NCI-H82 treated with DMSO at 0.1 percent for 48 hours (cell line): ENCODE measurements at regions not wholly inside any gene's neighbourhood (a gene's known extent, or its start where the extent isn't known, plus 50 kb on each side); places are given as distances from the start of the nearest gene placed in this dataset.

ENCODE experiments used
- DNase-seq: peaks from one replicate; lab custom pipeline; 2025; ENCODE audit not compliant: unreplicated experiment; lab: John Stamatoyannopoulos, UW

DNA sequence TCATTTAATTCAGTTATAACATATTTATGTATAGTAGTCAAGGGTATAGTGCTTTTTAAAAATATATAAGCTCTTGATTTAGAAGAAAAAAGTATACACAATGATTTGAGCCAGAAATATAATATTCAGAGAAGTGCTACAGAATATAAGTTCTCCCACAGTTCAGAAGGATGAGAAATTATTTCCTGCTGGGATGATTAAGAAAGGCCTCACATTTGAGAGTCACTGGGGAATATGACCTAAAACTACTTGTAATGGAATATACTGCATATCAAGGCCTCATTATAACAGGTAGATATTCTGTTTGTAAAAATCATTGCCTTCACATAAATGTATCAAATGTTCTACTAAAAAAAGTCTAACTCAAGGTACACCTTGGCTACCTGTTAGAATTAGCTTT lies 203.5 kb downstream of the MBD2 start:
- DNase-seq: no peak

DNA sequence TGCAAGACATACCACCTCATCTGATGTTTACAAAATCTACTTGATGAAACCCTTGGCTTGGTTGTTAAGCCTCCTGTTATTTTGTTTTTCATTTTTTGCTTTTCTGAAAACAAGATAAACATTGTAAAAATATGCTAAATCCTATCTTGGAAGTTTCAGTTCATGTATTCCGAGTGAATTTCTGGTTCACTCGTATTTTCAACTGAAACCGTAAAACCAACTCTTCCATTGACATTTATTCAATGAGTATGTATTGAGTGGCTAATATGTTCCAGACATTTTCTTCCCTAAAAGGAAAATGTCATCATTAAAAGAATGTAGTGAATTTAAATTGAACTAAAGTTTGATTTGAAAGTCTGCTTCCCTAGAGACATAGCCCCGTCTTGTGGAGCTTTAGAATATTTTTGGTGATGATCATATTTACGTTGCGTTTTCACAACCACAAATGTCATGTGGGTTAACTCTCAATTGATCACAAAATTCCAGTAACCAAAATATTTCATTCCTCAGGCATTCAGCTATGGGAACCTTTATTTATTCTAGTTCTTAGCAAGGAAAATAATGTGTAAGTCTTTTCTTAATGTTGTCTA lies 204.2 kb downstream of the MBD2 start:
- DNase-seq: no peak

DNA sequence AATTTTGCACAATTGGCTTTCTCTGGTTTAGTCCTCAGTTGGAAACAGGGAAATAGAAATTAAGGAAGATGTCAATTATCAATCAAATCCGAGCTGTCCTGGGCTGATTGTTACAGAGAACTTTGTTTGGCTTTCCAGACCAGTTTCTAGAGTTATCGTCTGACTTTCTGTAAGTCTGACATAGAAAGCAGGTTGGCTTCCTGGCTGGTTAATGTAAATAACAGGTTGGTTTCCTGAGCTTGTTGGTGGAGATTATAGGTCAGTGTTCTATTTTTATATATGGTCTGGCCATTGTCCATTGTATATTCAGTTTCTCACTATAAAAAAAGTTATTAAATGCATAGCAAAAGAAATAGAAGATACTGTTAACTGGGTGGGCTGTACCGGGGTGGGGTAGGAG lies 204.8 kb downstream of the MBD2 start:
- no peak for DNase-seq

DNA sequence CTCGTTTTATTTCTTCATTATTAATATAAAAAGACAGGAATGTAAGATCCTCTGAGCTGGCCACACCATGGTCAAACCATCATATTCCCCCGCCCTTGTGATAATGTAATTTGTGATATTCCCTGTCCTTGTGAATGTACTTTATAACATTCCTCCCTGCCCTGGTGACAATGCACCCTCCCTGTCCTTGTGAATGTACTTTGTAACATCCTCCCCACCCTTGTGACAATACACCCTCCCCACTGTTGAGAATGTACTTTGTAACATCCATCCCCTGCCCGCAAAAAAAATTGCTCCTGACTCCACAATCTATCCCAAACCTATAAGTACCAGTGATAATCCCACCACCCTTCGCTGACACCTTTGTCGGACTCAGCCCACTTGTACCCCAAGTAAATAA lies 211.0 kb downstream of the MBD2 start:
- DNase-seq: no peak

DNA sequence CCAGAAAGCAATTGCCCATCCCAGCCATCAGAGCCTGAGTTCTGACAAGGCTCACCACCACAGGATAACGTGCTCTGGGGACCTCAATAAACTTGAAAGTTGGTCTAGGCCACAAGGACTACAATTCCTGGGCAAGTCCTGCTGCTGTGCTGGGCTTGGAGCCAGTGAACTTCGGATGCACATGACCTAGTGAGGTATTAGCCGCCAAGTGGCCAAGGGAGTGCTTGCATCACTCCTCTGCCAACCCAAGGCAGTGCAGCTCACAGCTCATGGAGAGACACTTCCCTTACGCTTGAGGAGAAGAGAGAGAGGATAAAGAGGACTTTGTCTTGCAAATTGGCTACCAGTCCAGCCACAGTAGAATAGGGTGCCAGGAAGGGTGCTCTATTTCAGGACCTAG lies 219.6 kb downstream of the MBD2 start:
- no peak for DNase-seq

DNA sequence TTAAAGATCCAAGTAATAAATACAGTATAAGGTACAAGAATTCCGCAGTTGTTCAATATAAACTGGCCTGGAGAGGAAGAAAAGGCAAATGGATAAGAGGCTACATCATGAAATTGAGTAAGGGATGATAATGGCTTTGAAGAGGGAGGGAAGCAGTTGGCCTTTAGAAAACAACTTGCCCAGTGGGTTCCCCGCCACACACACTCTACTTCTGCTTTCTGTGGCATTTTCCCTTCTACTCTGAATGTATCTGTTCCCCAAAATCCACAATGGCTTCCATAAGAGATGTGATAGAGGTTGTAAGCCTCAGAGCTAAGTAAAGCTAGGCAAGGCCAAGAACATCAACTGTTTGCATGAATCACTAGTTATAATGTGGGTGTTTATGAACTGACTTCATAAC lies 221.3 kb downstream of the MBD2 start:
- no peak for DNase-seq

DNA sequence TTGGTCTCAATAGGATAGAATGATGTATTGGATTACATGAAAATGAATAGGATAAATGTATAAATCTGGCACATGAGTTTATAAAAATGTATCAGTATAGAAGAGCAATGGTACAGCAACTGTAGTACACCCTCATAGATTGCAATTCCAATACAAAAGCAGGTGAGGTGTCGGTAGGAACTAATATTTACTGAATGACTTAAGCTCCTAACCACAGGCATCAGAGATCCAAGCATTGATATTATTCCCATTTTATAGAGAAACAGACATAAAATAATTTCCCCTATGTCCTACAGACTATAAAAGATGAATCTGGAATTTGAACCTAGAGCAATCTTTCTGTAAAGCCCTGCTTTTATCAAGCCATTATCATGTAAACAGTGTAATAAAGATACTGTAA lies 227.4 kb downstream of the MBD2 start:
- DNase-seq: no peak

DNA sequence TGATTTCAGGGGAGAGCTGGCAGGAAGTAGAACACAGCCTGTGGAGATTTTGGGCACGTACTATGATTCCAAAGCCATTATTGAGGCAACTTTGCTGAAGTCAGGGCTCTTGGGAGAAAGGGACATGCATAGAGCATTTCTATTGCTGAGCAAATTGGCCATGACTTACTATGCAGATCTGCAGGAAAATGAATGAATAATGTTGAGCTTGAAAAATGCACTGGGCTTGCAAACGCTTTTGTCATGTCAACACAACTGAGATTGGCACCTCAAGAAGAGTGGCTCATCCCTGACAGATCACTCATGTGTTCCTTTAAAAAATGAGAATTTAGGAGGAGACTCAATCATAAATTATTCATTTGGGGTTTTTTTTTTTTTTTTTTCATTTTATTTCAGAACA lies 230.5 kb downstream of the MBD2 start:
- DNase-seq: no peak

DNA sequence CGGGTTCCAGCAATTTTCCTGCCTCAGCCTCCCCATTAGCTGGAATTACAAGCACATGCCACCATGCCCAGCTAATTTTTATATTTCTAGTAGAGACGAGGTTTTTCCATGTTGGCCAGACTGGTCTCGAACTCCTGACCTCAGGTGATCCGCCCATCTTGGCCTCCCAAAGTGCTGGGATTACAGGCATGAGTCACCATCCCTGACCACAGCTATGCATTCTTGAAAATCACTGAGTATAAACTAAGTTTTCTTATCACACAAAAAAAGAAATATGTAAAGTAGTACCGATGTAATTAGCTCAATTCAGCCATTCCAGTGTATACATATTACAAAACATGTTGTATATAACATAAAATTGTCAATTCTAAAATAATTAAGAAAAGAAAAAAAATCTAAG lies 232.7 kb downstream of the MBD2 start:
- DNase-seq: no peak

DNA sequence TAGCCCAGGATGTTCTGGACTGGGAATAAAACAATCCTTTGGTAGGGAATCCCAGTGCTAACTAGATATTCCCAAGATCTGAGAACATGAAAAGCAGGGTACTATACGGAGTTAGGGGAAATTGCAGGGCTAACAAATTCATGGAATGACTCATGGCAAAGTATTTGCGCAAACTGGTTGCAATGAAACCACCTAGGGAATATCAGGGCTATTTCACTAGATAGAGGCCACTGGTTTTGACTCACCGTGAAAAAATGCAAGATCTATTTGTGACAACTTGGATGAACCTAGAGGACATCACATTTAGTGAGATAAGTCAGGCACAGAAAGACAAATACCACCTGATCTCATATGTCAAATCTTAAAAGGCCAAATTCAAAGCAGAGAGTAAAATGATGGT lies 233.3 kb downstream of the MBD2 start:
- no peak for DNase-seq

DNA sequence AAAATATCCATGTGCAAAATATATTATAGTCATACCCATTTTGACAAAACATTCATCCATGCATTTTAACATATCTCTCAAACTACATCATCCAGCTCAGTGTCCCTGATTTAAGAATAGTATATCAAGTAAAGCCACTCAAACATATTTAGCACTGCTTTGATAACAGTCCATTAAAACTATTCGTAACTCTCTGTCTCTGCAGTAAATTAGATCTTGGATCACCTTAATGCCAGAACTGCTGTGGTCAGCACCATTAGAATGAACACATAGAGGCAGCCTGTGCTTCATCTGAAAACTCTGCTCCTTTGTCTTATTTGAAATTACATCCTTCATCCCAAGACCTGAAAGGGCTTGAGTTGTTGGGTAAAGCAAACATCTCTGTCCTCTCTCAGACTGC lies 234.0 kb downstream of the MBD2 start:
- DNase-seq: no peak

DNA sequence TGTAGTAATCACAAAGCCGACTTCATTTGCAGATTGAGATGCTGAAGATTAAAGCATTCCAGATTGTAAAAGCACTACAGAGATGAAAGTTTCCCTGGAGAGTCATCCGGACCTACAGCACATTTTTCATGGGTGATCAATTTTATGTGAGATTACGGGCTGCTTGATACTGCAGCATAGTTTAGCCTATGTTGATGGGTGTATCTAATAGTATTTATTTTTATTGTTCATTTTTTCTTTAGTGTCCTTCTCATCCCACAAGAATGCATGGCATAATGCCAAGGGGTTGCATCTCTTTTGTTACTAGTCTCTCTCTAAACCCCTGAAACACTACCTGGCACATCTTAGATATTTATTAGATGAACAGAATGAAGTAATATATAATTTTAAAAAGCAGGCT lies 240.4 kb downstream of the MBD2 start:
- no peak for DNase-seq

DNA sequence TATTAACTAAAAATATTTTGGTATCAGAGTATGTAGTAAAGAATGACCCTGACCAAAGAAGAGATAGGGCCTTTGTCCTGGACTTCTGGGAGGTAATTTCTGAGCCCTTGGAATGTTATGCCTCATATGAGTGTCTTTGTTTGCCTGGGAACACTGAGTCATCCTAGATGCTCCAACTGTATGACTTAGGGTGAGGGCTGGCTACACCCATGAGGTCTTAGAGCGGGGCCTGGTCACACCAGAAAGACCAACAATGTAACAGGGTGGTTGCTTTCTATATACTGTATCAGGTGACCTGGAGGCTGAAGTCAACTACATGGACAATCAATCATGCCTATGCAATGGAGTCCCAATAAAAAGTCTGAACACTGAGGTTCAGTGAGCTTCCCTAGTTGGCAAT lies 253.1 kb downstream of the MBD2 start:
- no peak for DNase-seq

DNA sequence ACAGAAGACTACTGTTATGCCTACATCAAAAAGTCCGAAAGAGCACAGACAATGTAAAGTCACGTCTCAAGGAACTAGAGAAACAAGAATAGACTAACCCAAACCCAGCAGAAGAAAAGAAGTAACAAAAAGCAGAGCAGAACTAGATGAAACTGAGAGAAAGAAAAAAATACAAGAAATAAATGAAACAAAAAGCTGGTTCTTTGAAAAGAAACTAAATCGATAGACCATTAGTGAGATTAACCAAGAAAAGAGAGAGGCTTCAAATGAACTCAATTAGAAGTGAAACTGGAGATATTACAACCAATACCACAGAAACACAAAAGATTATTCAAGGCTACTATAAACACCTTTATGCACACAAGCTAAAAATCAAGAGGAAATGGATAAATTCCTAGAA lies 271.8 kb downstream of the MBD2 start:
- DNase-seq: no peak

DNA sequence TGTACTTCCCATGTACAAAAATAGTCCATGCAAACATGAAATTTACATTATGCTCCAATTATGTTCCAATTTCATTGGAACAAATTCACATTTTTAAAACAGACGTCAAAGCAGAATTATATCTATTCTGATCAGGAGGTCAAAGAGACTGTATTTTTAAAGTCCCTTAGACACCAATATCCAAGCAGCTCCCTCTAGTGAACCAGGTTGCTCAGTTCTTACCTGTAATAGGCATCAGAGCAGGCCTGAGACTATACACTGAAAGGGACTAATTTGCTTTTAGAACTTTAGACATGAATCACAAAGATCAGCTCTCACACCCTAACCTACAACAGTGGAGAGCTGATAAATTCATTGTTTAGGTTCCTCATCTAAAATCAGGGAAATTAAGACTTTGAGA lies 273.9 kb downstream of the MBD2 start:
- no peak for DNase-seq

DNA sequence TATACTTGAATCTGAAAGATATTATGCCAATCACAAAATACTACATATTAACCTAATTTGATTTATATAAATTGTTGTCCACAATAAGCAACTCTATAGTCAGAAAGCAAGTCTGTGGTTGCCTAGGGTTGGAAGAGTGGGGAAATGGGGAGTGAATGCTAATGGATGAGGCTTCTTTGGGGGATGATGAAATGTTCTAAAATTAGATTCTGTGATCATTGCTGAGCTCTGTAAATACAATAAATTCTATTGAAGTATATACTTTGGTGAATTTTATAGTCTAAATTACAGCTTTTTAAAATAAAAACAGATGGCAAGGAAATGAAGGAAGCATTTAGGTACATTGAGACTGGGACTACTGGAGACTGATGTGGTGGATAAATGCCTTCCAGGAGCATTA lies 275.5 kb downstream of the MBD2 start:
- no peak for DNase-seq

DNA sequence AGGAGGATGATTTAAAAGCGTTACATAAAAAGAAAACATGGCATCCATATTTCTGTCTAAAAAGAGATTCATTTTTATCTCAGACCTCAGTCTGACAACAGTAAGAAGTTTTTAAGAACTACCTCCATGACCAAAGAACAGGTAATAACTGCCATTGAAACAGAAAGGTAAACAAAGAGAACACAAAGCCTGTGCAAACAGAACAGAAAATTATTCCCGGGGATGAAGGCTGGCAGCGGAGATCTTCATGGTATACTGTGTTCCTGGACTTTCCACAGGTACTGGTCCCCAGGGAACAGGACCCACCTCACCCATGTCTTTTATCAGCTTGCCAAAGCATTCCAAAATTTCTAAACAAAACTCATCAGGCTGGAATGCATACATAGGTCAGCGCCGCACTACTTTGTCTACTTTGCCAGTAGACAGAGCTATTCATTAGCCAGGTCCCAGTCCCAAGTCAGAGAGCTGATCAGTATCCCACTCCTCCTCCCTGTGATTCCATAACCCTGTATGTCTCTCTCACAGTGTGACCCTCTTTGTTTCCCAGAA lies 277.3 kb downstream of the MBD2 start:
- DNase-seq: no peak

DNA sequence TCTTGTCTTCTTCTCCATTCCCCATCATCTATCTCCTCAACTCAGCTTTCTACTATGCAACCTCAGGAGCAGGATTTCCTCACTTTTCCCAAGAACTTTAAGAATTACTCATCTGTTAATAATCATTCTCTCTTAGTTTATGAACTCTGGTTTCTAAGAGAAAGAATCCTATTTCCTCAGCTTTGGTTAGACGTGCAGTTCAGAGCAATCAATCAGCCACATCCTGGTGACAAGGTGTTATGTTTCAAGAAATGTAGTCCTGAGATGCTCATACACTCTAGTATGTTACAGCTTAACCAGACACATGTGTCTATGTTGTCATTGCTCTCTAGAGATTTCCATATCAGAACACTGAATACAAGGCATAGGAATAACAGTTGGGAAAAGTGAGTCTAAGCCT lies 277.9 kb downstream of the MBD2 start:
- DNase-seq: no peak

DNA sequence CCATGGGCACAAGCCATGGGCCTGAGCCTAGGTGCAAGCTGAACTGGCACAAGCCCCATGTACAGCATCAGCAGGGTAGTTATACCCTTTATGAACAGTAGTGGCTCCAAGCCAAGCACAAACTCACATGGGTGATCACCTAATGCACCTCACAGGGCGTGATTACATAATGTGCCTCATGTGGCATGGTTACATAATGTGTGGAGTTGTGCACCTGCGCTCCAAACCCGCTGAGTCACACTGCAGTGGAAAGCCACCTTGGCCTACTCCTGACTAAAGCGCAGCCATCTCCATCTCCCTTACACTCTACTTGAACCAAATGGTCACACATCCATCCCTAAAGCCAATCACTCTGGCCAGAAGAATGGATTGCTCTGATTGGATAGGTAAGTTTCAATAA lies 279.7 kb downstream of the MBD2 start:
- no peak for DNase-seq

DNA sequence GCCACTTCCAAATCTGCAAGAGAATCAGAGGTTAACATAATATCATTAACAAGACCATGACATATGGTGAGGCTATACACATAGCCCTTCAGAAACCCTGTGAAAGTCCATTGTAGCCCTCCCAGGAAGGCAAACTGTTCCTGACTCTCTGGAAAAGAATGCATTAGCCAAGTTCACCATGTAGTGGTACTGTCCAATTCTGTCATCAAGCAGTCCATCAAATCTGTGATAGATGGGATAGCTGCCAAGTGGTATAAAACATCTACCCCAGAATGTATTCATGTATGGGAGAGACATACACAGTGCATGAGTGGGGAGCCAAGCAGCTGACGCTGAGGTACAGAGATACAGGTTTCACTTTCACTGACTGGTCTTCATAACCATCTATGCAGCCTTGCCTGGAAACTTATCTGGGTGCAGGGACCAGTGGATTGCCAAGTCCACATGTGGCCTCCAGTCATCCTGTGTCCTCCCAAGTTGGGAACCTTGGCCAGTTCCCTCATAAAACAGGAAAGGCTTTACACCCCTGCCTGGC lies 281.1 kb downstream of the MBD2 start:
- no peak for DNase-seq

DNA sequence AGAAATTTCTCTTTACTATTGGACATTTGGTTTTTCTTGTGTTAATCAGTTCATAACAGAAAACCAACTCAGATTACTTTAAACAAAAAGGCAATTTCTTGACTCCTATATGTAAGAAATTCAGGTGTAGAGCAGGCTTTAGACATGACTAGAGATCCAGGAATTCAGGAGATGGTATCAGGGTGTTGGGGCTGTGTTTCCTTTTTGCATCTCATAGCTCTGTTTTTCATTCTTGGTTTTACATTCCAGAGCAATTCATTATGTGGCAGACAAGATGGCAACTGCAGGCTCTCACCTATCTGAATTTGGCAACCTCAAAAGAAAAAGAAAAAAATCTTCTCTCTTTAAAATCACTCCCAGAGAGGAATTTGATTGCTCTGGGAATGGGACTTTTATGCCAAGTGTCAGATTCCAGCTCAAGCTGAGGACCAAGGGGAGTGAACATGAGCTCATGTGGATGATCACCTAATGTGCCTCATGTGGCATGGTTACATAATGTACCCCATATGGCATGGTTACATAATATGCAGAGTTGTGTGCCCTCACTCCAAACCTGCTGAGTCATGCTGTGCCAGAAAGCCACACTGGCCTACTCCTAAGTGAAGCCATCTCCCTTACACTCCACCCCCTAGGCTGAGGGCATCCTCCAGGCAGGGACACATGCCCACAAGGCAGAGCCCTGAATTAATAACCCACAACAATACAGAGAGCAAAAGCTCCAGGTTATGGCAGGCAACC lies 282.7 kb downstream of the MBD2 start:
- DNase-seq: no peak

DNA sequence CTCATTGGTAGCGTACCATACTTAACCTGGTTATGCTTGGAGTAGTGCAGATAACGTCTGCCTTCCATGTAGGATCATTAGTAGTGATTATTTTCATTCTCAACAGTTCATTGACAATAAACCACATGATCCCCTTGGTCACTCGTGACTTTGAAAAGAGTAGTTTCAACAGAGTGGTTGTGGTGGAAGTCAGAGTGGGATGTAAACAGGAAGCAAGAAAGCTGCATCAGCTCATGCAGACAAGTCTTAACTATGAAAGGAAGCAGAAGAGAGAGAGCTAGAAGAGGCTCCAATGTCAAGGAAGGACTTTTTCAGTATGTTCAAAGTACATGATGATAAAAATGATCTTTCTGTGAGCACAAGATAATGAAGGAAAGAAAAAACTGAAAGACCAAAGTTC lies 287.4 kb downstream of the MBD2 start:
- no peak for DNase-seq

DNA sequence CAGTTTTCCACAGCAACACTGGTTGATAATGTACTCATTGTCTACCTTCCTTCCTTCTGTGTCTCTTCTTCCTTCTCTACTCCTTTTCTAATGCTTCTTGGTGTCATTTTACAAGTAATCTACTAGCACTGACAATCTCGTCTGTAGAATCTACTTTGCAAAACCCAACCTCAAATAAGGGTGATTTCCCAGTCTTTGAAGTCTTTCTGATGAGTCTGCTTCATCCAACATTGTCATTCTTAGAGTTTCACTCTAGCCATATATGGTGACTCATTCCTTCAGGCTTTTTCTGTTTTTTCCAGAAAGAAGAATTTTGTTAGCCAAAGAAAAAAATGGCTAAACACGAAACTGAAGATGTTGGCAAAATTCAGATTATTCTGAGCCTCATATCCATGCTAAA lies 288.7 kb downstream of the MBD2 start:
- no peak for DNase-seq
